GM23338 (cell line): ENCODE measurements at regions not wholly inside any gene's neighbourhood (a gene's known extent, or its start where the extent isn't known, plus 50 kb on each side); places are given as distances from the start of the nearest gene placed in this dataset.

Source experiments
- ATAC-seq: fragments of 200-7000 bp; cut with Tn5 transposase; 3 replicates; pipeline ENCODE4 v1.9.1; 2020
- DNase-seq: peaks from one replicate; pipeline ENCODE4 v3.0.0-alpha.2; 2015; ENCODE audit warnings: low spot score
- H2AFZ ChIP-seq: fragments of 200-600 bp; sonication (generic); 2 replicates; pipeline ENCODE4 v1.8.0; 2016; ENCODE audit warnings: antibody characterized with exemption, mild to moderate bottlenecking, moderate library complexity
- H3F3A ChIP-seq: fragments of 200-600 bp; sonication (generic); replicated peaks from 2 replicates; pipeline ENCODE4 v1.8.0; 2017; ENCODE audit warnings: antibody characterized with exemption, mixed run types, low read depth
- H3K27ac ChIP-seq: fragments of 200-600 bp; sonication (generic); 2 replicates; pipeline ENCODE4 v1.6.1; 2016; ENCODE audit warnings: low read depth
- H3K27me3 ChIP-seq: fragments of 200-600 bp; sonication (generic); 2 replicates; pipeline ENCODE4 v1.8.0; 2016; ENCODE audit warnings: mild to moderate bottlenecking, mixed run types, moderate library complexity; ENCODE audit not compliant: insufficient read depth
- H3K36me3 ChIP-seq: fragments of 200-600 bp; sonication (generic); 2 replicates; pipeline ENCODE4 v1.8.0; 2016; ENCODE audit warnings: mild to moderate bottlenecking; ENCODE audit not compliant: insufficient read depth
- H3K4me1 ChIP-seq: fragments of 200-600 bp; sonication (generic); 2 replicates; pipeline ENCODE4 v1.8.0; 2016; ENCODE audit warnings: mild to moderate bottlenecking, moderate library complexity; ENCODE audit not compliant: insufficient read depth
- H3K4me2 ChIP-seq: fragments of 200-600 bp; sonication (generic); 2 replicates; pipeline ENCODE4 v1.7.1; 2017; ENCODE audit warnings: mixed run types
- H3K4me3 ChIP-seq: fragments of 200-600 bp; sonication (generic); 2 replicates; pipeline ENCODE4 v1.6.1; 2016; ENCODE audit warnings: mixed run types
- H3K79me2 ChIP-seq: fragments of 200-600 bp; sonication (generic); replicated peaks from 2 replicates; pipeline ENCODE4 v1.8.0; 2017; ENCODE audit warnings: mild to moderate bottlenecking; ENCODE audit not compliant: insufficient read depth
- H3K9me2 ChIP-seq: fragments of 200-600 bp; sonication (generic); 2 replicates; pipeline ENCODE4 v1.8.0; 2017; ENCODE audit not compliant: insufficient read depth
- H4K20me1 ChIP-seq: fragments of 200-600 bp; sonication (generic); replicated peaks from 2 replicates; pipeline ENCODE4 v1.8.0; 2017; ENCODE audit warnings: mild to moderate bottlenecking; ENCODE audit not compliant: insufficient read depth
- H3K27ac Mint-ChIP-seq: 2 replicates; pipeline ENCODE4 v1.8.0; 2020; ENCODE audit warnings: inconsistent platforms, mild to moderate bottlenecking, moderate library complexity, mixed read lengths
- H3K27me3 Mint-ChIP-seq: 3 replicates; pipeline ENCODE4 v1.8.0; 2022; ENCODE audit warnings: low read depth, mild to moderate bottlenecking, moderate library complexity, mixed read lengths, inconsistent platforms; ENCODE audit not compliant: insufficient read depth, poor library complexity
- H3K36me3 Mint-ChIP-seq: 3 replicates; pipeline ENCODE4 v1.8.0; 2021; ENCODE audit warnings: low read depth, mild to moderate bottlenecking, inconsistent platforms, moderate library complexity, mixed read lengths
- H3K4me1 Mint-ChIP-seq: 3 replicates; pipeline ENCODE4 v1.8.0; 2020; ENCODE audit warnings: mild to moderate bottlenecking, inconsistent platforms, mixed read lengths
- H3K4me3 Mint-ChIP-seq: 3 replicates; pipeline ENCODE4 v1.8.0; 2021; ENCODE audit warnings: moderate library complexity, mild to moderate bottlenecking, inconsistent platforms, mixed read lengths
- H3K9me3 Mint-ChIP-seq: 3 replicates; pipeline ENCODE4 v1.8.0; 2020; ENCODE audit warnings: moderate library complexity, mild to moderate bottlenecking, inconsistent platforms, mixed read lengths
- CREB1 ChIP-seq: fragments of 250-450 bp; sonication (Bioruptor Pico); IDR thresholded peaks from 2 replicates; pipeline ENCODE4 v1.5.0; 2020; ENCODE audit warnings: low read depth, mild to moderate bottlenecking, moderate library complexity
- CTCF ChIP-seq, 2 experiments: fragments of 200-600 bp in 1 of 2; sonication (generic) in 1 of 2; conservative IDR thresholded peaks; 2 replicates each; pipeline versions ENCODE4 v1.5.1 to v1.6.1; 2016 to 2017; ENCODE audit warnings: antibody characterized with exemption in 2 of 2, low read depth in 2 of 2, mild to moderate bottlenecking in 2 of 2, moderate library complexity in 1 of 2
- ETS1 ChIP-seq: IDR thresholded peaks from 2 replicates; pipeline ENCODE4 v1.6.1; 2016; ENCODE audit warnings: antibody characterized with exemption
- EZH2 ChIP-seq: fragments of 200-600 bp; sonication (generic); IDR thresholded peaks from one replicate; pipeline ENCODE4 v1.8.0; 2017; ENCODE audit warnings: antibody characterized with exemption, mild to moderate bottlenecking, low read depth; ENCODE audit not compliant: unreplicated experiment
- EZH2phosphoT487 ChIP-seq: fragments of 200-600 bp; sonication (generic); IDR thresholded peaks from one replicate; pipeline ENCODE4 v1.8.1; 2018; ENCODE audit warnings: antibody characterized with exemption; ENCODE audit not compliant: unreplicated experiment
- JUNB ChIP-seq: IDR thresholded peaks from one replicate; pipeline ENCODE4 v1.6.1; 2016; ENCODE audit warnings: antibody characterized with exemption; ENCODE audit not compliant: unreplicated experiment
- NANOG ChIP-seq: IDR thresholded peaks from 2 replicates; pipeline ENCODE4 v1.6.1; 2016; ENCODE audit warnings: antibody characterized with exemption, borderline replicate concordance
- POLR2AphosphoS5 ChIP-seq: IDR thresholded peaks from 2 replicates; pipeline ENCODE4 v1.6.1; 2016; ENCODE audit warnings: antibody characterized with exemption, low read depth
- REST ChIP-seq: IDR thresholded peaks from one replicate; pipeline ENCODE4 v1.6.1; 2018; ENCODE audit warnings: antibody characterized with exemption; ENCODE audit not compliant: unreplicated experiment
- STAT1 ChIP-seq: IDR thresholded peaks from one replicate; pipeline ENCODE4 v1.6.1; 2016; ENCODE audit warnings: antibody characterized with exemption; ENCODE audit not compliant: unreplicated experiment
- ZNF114 ChIP-seq: fragments of 250-450 bp; sonication (Bioruptor Pico); IDR thresholded peaks from 2 replicates; pipeline ENCODE4 v1.5.0; 2020; ENCODE audit warnings: mild to moderate bottlenecking, moderate library complexity
- ZNF331 ChIP-seq: fragments of 250-450 bp; sonication (Bioruptor Pico); IDR thresholded peaks from 2 replicates; pipeline ENCODE4 v1.5.0; 2020; ENCODE audit warnings: low read depth, mild to moderate bottlenecking, moderate library complexity
- ZNF462 ChIP-seq: fragments of 250-450 bp; sonication (Bioruptor Pico); IDR thresholded peaks from 2 replicates; pipeline ENCODE4 v1.5.0; 2020; ENCODE audit warnings: mild to moderate bottlenecking, moderate library complexity

- no peaks in the 10 kb centered on the region for H3K4me1 ChIP-seq
- H3K27ac ChIP-seq: no peak overlapping the region
- H2AFZ ChIP-seq: peak overlapping the region; percentile 84
- H3K79me2 ChIP-seq: no peaks in the 10 kb centered on the region
- H3K27me3 Mint-ChIP-seq: no peaks in the 10 kb centered on the region
- no peak for ATAC-seq
- H3K27ac Mint-ChIP-seq: no peak overlapping the region
- H3K4me2 ChIP-seq: no peak overlapping the region
- H3K4me1 Mint-ChIP-seq: no peaks in the 10 kb centered on the region
- no peak for TF ChIP-seq STAT1
- TF ChIP-seq EZH2phosphoT487: no peak
- TF ChIP-seq EZH2: no peak
- TF ChIP-seq ETS1: no peak
- no peak for TF ChIP-seq ZNF331 (CRISPR knock-in tag)
- no peak for TF ChIP-seq CTCF (conservative IDR thresholded peaks at IDR 0.05; ENCODE audit: low read depth in 2 of 2)
- TF ChIP-seq REST: no peak
- TF ChIP-seq POLR2AphosphoS5: no peak
- no peak for TF ChIP-seq JUNB
- no peak for TF ChIP-seq ZNF462 (CRISPR knock-in tag)
- no peak for TF ChIP-seq ZNF114 (CRISPR knock-in tag)
- no peak for TF ChIP-seq NANOG
- no peak for TF ChIP-seq CREB1 (CRISPR knock-in tag)
- no peaks in the 10 kb centered on the region for H3K36me3 ChIP-seq
- no peaks in the 10 kb centered on the region for H3K36me3 Mint-ChIP-seq
- no peak for DNase-seq
- H3K27me3 ChIP-seq: no peaks in the 10 kb centered on the region
- H3K9me2 ChIP-seq: no peaks in the 10 kb centered on the region
- H4K20me1 ChIP-seq: no peaks in the 10 kb centered on the region
- H3F3A ChIP-seq: no peaks in the 10 kb centered on the region
- no peaks in the 10 kb centered on the region for H3K9me3 Mint-ChIP-seq
- H3K4me3 Mint-ChIP-seq: no peak overlapping the region
- no peak overlapping the region for H3K4me3 ChIP-seq
Measured at GRCh38 chr10:52651293-52651692, 121.3 kb downstream of the MBL2 start.
